T-helper 1 cell treated with Interleukin-12 subunit alpha and Interleukin-12 subunit beta and Interleukin-4 antibody, amounts not matched to agents 30 ng/mL and 1 ng/mL, for 36 hours (primary cell): ENCODE measurements at regions not wholly inside any gene's neighbourhood (a gene's known extent, or its start where the extent isn't known, plus 50 kb on each side); places are given as distances from the start of the nearest gene placed in this dataset.

Experiments used
- intact Hi-C: fragments of 100-400 bp; cut with micrococcal nuclease; formaldehyde crosslinking; loops from one replicate; pipeline ENCODE4 v1.15.1; 2024

GRCh38 chr2:13581471-13581870 lies 864.7 kb downstream of the TRIB2 start:
- intact Hi-C loops = no loop called here

- intact Hi-C loops = no loop called here
Observed at GRCh38 chr2:13583609-13584008, 866.9 kb downstream of the TRIB2 start.

GRCh38 chr2:13584020-13584419 lies 867.3 kb downstream of the TRIB2 start:
- intact Hi-C loops = no loop called here

- intact Hi-C loops = no loop called here
Observed at GRCh38 chr2:13585732-13586131, 869.0 kb downstream of the TRIB2 start.

- intact Hi-C loops = no loop called here
Observed at GRCh38 chr2:13596233-13596632, 879.5 kb downstream of the TRIB2 start.

GRCh38 chr2:13597176-13597575 lies 880.4 kb downstream of the TRIB2 start:
- intact Hi-C loops = no loop called here

GRCh38 chr2:13601506-13601905 lies 884.8 kb downstream of the TRIB2 start:
- intact Hi-C loops = no loop called here

- intact Hi-C loops = no loop called here
Observed at GRCh38 chr2:13604951-13605661, 888.4 kb downstream of the TRIB2 start.

GRCh38 chr2:13607139-13607538 lies 890.4 kb downstream of the TRIB2 start:
- intact Hi-C loops = no loop called here

GRCh38 chr2:13611939-13612338 lies 895.2 kb downstream of the TRIB2 start:
- intact Hi-C loops = no loop called here

GRCh38 chr2:13616059-13616458 lies 899.3 kb downstream of the TRIB2 start:
- intact Hi-C loops = no loop called here

GRCh38 chr2:13616616-13617015 lies 899.9 kb downstream of the TRIB2 start:
- intact Hi-C loops = no loop called here

GRCh38 chr2:13628122-13628521 lies 911.4 kb downstream of the TRIB2 start:
- intact Hi-C loops = no loop called here

- intact Hi-C loops = no loop called here
Observed at GRCh38 chr2:13638181-13638580, 921.4 kb downstream of the TRIB2 start.

GRCh38 chr2:13649918-13650317 lies 933.2 kb downstream of the TRIB2 start:
- intact Hi-C loops = no loop called here

GRCh38 chr2:13650586-13651180 lies 933.9 kb downstream of the TRIB2 start:
- intact Hi-C loops = no loop called here

- intact Hi-C loops = no loop called here
Observed at GRCh38 chr2:13651684-13652131, 935.0 kb downstream of the TRIB2 start.

- intact Hi-C loops = no loop called here
Observed at GRCh38 chr2:13652531-13653313, 936.0 kb downstream of the TRIB2 start.

- intact Hi-C loops = no loop called here
Observed at GRCh38 chr2:13654416-13654815, 937.7 kb downstream of the TRIB2 start.

GRCh38 chr2:13660231-13660630 lies 943.5 kb downstream of the TRIB2 start:
- intact Hi-C loops = no loop called here

GRCh38 chr2:13662055-13662454 lies 945.3 kb downstream of the TRIB2 start:
- intact Hi-C loops = no loop called here
